BLaER1 (cell line): ENCODE measurements at regions not wholly inside any gene's neighbourhood (a gene's known extent, or its start where the extent isn't known, plus 50 kb on each side); places are given as distances from the start of the nearest gene placed in this dataset.

Experiments used
- H3K27ac ChIP-seq: shearing (Covaris generic); formaldehyde crosslinking; 2 replicates; pipeline ENCODE4 v1.8.1; 2022
- H3K27me3 ChIP-seq: shearing (Covaris generic); formaldehyde crosslinking; 2 replicates; pipeline ENCODE4 v1.8.1; 2022
- H3K36me3 ChIP-seq: shearing (Covaris generic); formaldehyde crosslinking; 2 replicates; pipeline ENCODE4 v1.8.1; 2022
- H3K4me1 ChIP-seq: shearing (Covaris generic); formaldehyde crosslinking; 2 replicates; pipeline ENCODE4 v1.8.1; 2022
- H3K4me2 ChIP-seq: shearing (Covaris generic); formaldehyde crosslinking; 2 replicates; pipeline ENCODE4 v1.8.1; 2022
- H3K4me3 ChIP-seq: shearing (Covaris generic); formaldehyde crosslinking; 2 replicates; pipeline ENCODE4 v1.8.1; 2022
- H3K9ac ChIP-seq: shearing (Covaris generic); formaldehyde crosslinking; 2 replicates; pipeline ENCODE4 v1.8.1; 2022
- H3K9me3 ChIP-seq: shearing (Covaris generic); formaldehyde crosslinking; 2 replicates; pipeline ENCODE4 v1.8.1; 2022
- H4K20me1 ChIP-seq: shearing (Covaris generic); formaldehyde crosslinking; 2 replicates; pipeline ENCODE4 v1.8.1; 2022
- Cebpa-rat ChIP-seq: shearing (Covaris generic); IDR thresholded peaks from 2 replicates; pipeline ENCODE4 v1.8.1; 2022

GRCh38 chr1:232542633-232543593 is 87.0 kb downstream of the SIPA1L2 start:
- Histone ChIP-seq H3K9ac (no peak overlapping the region), H4K20me1 (no peaks in the 10 kb centered on the region)

GRCh38 chr1:232538943-232539302 is 91.0 kb downstream of the SIPA1L2 start:
- H4K20me1 ChIP-seq, result no peaks in the 10 kb centered on the region
- no peaks in the 10 kb centered on the region for H3K27me3 ChIP-seq
- H3K4me3 ChIP-seq, result no peak overlapping the region
- no peaks in the 10 kb centered on the region for H3K4me1 ChIP-seq
- no peak overlapping the region for H3K9ac ChIP-seq
- no peak overlapping the region for H3K27ac ChIP-seq
- H3K9me3 ChIP-seq, result no peaks in the 10 kb centered on the region
- no peak overlapping the region for H3K4me2 ChIP-seq
- TF ChIP-seq Cebpa-rat, result no peak
- H3K36me3 ChIP-seq, result no peaks in the 10 kb centered on the region

More at GRCh38 chr1:232542633-232543593, 87.0 kb downstream of the SIPA1L2 start:
- no peaks in the 10 kb centered on the region for H3K9me3 ChIP-seq
- peaks cover 4% of the 10 kb centered on the region for H3K4me1 ChIP-seq
- no peaks in the 10 kb centered on the region for H3K36me3 ChIP-seq
- H3K4me2 ChIP-seq, result no peak overlapping the region
- H3K27me3 ChIP-seq, result no peaks in the 10 kb centered on the region
- no peak for TF ChIP-seq Cebpa-rat
- H3K4me3 ChIP-seq, result no peak overlapping the region
- no peak overlapping the region for H3K27ac ChIP-seq

- H3K4me3 ChIP-seq, result no peak overlapping the region
- no peak overlapping the region for H3K9ac ChIP-seq
- no peak overlapping the region for H3K4me2 ChIP-seq
- H3K9me3 ChIP-seq, result no peaks in the 10 kb centered on the region
- no peaks in the 10 kb centered on the region for H3K4me1 ChIP-seq
- no peak overlapping the region for H3K27ac ChIP-seq
- H3K27me3 ChIP-seq, result no peaks in the 10 kb centered on the region
- no peaks in the 10 kb centered on the region for H3K36me3 ChIP-seq
- H4K20me1 ChIP-seq, result no peaks in the 10 kb centered on the region
- no peak for TF ChIP-seq Cebpa-rat
These were observed 91.5 kb downstream of the SIPA1L2 start for GRCh38 chr1:232538224-232538942.

GRCh38 chr1:232534552-232535517 is 95.1 kb downstream of the SIPA1L2 start:
- Histone ChIP-seq H3K9me3 (no peaks in the 10 kb centered on the region), H4K20me1 (no peaks in the 10 kb centered on the region), H3K27ac (no peak overlapping the region), H3K4me3 (no peak overlapping the region), H3K36me3 (no peaks in the 10 kb centered on the region), H3K27me3 (no peaks in the 10 kb centered on the region), H3K4me1 (no peaks in the 10 kb centered on the region), H3K9ac (no peak overlapping the region), H3K4me2 (no peak overlapping the region)
- TF ChIP-seq Cebpa-rat, result no peak

- H3K27ac ChIP-seq, result no peak overlapping the region
- H3K4me3 ChIP-seq, result no peak overlapping the region
- H3K4me2 ChIP-seq, result no peak overlapping the region
- H3K27me3 ChIP-seq, result no peaks in the 10 kb centered on the region
- no peaks in the 10 kb centered on the region for H3K36me3 ChIP-seq
- H3K9me3 ChIP-seq, result no peaks in the 10 kb centered on the region
- H3K4me1 ChIP-seq, result no peaks in the 10 kb centered on the region
- no peak overlapping the region for H3K9ac ChIP-seq
- no peaks in the 10 kb centered on the region for H4K20me1 ChIP-seq
- TF ChIP-seq Cebpa-rat, result no peak
These were observed 96.6 kb downstream of the SIPA1L2 start for GRCh38 chr1:232533328-232533727.

GRCh38 chr1:232532901-232533300 is 97.0 kb downstream of the SIPA1L2 start:
- Histone ChIP-seq H3K4me3 (no peak overlapping the region), H3K4me1 (no peaks in the 10 kb centered on the region), H3K27ac (no peak overlapping the region), H3K9me3 (no peaks in the 10 kb centered on the region), H3K4me2 (no peak overlapping the region), H3K36me3 (no peaks in the 10 kb centered on the region), H4K20me1 (no peaks in the 10 kb centered on the region), H3K9ac (no peak overlapping the region), H3K27me3 (no peaks in the 10 kb centered on the region)
- TF ChIP-seq Cebpa-rat, result no peak

GRCh38 chr1:232531291-232531690 is 98.6 kb downstream of the SIPA1L2 start:
- no peak overlapping the region for H3K27ac ChIP-seq

GRCh38 chr1:232529747-232530146 is 100.2 kb downstream of the SIPA1L2 start:
- no peak overlapping the region for H3K4me2 ChIP-seq
- no peak for TF ChIP-seq Cebpa-rat

More at GRCh38 chr1:232531291-232531690, 98.6 kb downstream of the SIPA1L2 start:
- Histone ChIP-seq H4K20me1 (no peaks in the 10 kb centered on the region), H3K9ac (no peak overlapping the region), H3K4me2 (no peak overlapping the region), H3K9me3 (no peaks in the 10 kb centered on the region), H3K36me3 (no peaks in the 10 kb centered on the region), H3K4me1 (no peaks in the 10 kb centered on the region), H3K4me3 (no peak overlapping the region), H3K27me3 (no peaks in the 10 kb centered on the region)
- TF ChIP-seq Cebpa-rat, result no peak

GRCh38 chr1:232528472-232529089 is 101.4 kb downstream of the SIPA1L2 start:
- Histone ChIP-seq H4K20me1 (no peaks in the 10 kb centered on the region), H3K4me2 (no peak overlapping the region), H3K27me3 (no peaks in the 10 kb centered on the region)

More at GRCh38 chr1:232529747-232530146, 100.2 kb downstream of the SIPA1L2 start:
- no peaks in the 10 kb centered on the region for H3K9me3 ChIP-seq
- peaks cover 5% of the 10 kb centered on the region for H3K4me1 ChIP-seq
- no peaks in the 10 kb centered on the region for H3K36me3 ChIP-seq
- H4K20me1 ChIP-seq, result no peaks in the 10 kb centered on the region
- no peak overlapping the region for H3K27ac ChIP-seq
- no peak overlapping the region for H3K4me3 ChIP-seq
- no peak overlapping the region for H3K9ac ChIP-seq
- H3K27me3 ChIP-seq, result no peaks in the 10 kb centered on the region

More at GRCh38 chr1:232528472-232529089, 101.4 kb downstream of the SIPA1L2 start:
- Histone ChIP-seq H3K4me3 (no peak overlapping the region), H3K4me1 (peaks cover 5% of the 10 kb centered on the region), H3K36me3 (no peaks in the 10 kb centered on the region), H3K9ac (no peak overlapping the region), H3K27ac (no peak overlapping the region), H3K9me3 (no peaks in the 10 kb centered on the region)
- TF ChIP-seq Cebpa-rat, result no peak
